Bronchial epithelial cell (primary cell): ENCODE measurements at regions not wholly inside any gene's neighbourhood (a gene's known extent, or its start where the extent isn't known, plus 50 kb on each side); places are given as distances from the start of the nearest gene placed in this dataset.

Experiments used
- DNase-seq: peaks from one replicate; pipeline ENCODE4 v3.0.0-alpha.2; 2010; ENCODE audit warnings: low read depth
- FAIRE-seq: peaks from 2 replicates; lab custom pipeline; 2011; peaks lifted over from hg19 to GRCh38; lab: Jason Lieb, UNC
- H3K27me3 ChIP-seq: 2 replicates; pipeline ENCODE4 v1.5.1; 2011; ENCODE audit warnings: low read length; ENCODE audit not compliant: control insufficient read depth, insufficient read depth
- H3K36me3 ChIP-seq: 2 replicates; pipeline ENCODE4 v1.5.1; 2011; ENCODE audit warnings: low read length; ENCODE audit not compliant: control insufficient read depth, insufficient read depth
- H3K4me3 ChIP-seq: 2 replicates; pipeline ENCODE4 v1.5.1; 2011; ENCODE audit warnings: mild to moderate bottlenecking, low read depth, low read length, control low read depth
- CTCF ChIP-seq: IDR thresholded peaks from 2 replicates; pipeline ENCODE4 v1.5.1; 2011; ENCODE audit warnings: mild to moderate bottlenecking, moderate library complexity, low read length, control low read depth, inconsistent platforms; ENCODE audit not compliant: insufficient read depth, severe bottlenecking

GRCh38 chr3:181790561-181790960 is 78.8 kb downstream of the SOX2 start:
- TF ChIP-seq CTCF = no peak
- Histone ChIP-seq H3K27me3 (no peaks in the 10 kb centered on the region), H3K36me3 (no peaks in the 10 kb centered on the region), H3K4me3 (no peak overlapping the region)
- DNase-seq (no peak), FAIRE-seq (no peak)

GRCh38 chr3:181791056-181791955 is 79.6 kb downstream of the SOX2 start:
- Histone ChIP-seq H3K27me3 (no peaks in the 10 kb centered on the region), H3K36me3 (no peaks in the 10 kb centered on the region), H3K4me3 (no peak overlapping the region)
- no peak for TF ChIP-seq CTCF
- FAIRE-seq = no peak
- DNase-seq = no peak

GRCh38 chr3:181793006-181793405 is 81.3 kb downstream of the SOX2 start:
- no peaks in the 10 kb centered on the region for H3K36me3 ChIP-seq
- DNase-seq (no peak), FAIRE-seq (no peak)
- H3K4me3 ChIP-seq = no peak overlapping the region
- TF ChIP-seq CTCF = no peak
- no peaks in the 10 kb centered on the region for H3K27me3 ChIP-seq

- FAIRE-seq (no peak), DNase-seq (no peak)
- Histone ChIP-seq H3K36me3 (no peaks in the 10 kb centered on the region), H3K27me3 (no peaks in the 10 kb centered on the region), H3K4me3 (no peak overlapping the region)
- no peak for TF ChIP-seq CTCF
These were observed 82.5 kb downstream of the SOX2 start for GRCh38 chr3:181794011-181794790.

- no peak for DNase-seq
- H3K4me3 ChIP-seq = no peak overlapping the region
- H3K36me3 ChIP-seq = no peaks in the 10 kb centered on the region
- no peak for TF ChIP-seq CTCF
- H3K27me3 ChIP-seq = no peaks in the 10 kb centered on the region
- FAIRE-seq = no peak
These were observed 84.9 kb downstream of the SOX2 start for GRCh38 chr3:181796641-181797040.
